Endodermal cell (in vitro differentiated cells): ENCODE measurements at regions not wholly inside any gene's neighbourhood (a gene's known extent, or its start where the extent isn't known, plus 50 kb on each side); places are given as distances from the start of the nearest gene placed in this dataset.

Experiments
- DNase-seq: peaks from one replicate; pipeline ENCODE4 v3.0.0-alpha.2; 2017
- H3K27ac ChIP-seq: 2 replicates; pipeline ENCODE4 v1.5.1; 2013; ENCODE audit warnings: mild to moderate bottlenecking, low read depth, low read length, moderate library complexity
- H3K27me3 ChIP-seq: 2 replicates; pipeline ENCODE4 v1.6.1; 2013; ENCODE audit warnings: mild to moderate bottlenecking, low read length, moderate library complexity; ENCODE audit not compliant: insufficient read depth, control insufficient read depth, poor library complexity, severe bottlenecking
- H3K36me3 ChIP-seq: 2 replicates; pipeline ENCODE4 v1.7.0; 2013; ENCODE audit warnings: mild to moderate bottlenecking, low read length, moderate library complexity; ENCODE audit not compliant: control insufficient read depth, insufficient read depth
- H3K4me1 ChIP-seq: one replicate; pipeline ENCODE4 v1.7.0; 2013; ENCODE audit warnings: low read length; ENCODE audit not compliant: control insufficient read depth, insufficient read depth
- H3K4me3 ChIP-seq: 2 replicates; pipeline ENCODE4 v1.5.1; 2013; ENCODE audit warnings: mild to moderate bottlenecking, low read length, moderate library complexity
- H3K9ac ChIP-seq: 2 replicates; pipeline ENCODE4 v1.6.1; 2013; ENCODE audit warnings: mild to moderate bottlenecking, low read length, moderate library complexity; ENCODE audit not compliant: poor library complexity, severe bottlenecking; ENCODE audit errors: extremely low read depth
- H3K9me3 ChIP-seq: 2 replicates; pipeline ENCODE4 v1.6.1; 2013; ENCODE audit warnings: mild to moderate bottlenecking, low read length, moderate library complexity; ENCODE audit not compliant: control insufficient read depth
- H3K27ac Mint-ChIP-seq: 2 replicates; pipeline ENCODE4 v1.8.0; 2020; ENCODE audit warnings: mixed read lengths
- H3K27me3 Mint-ChIP-seq: 2 replicates; pipeline ENCODE4 v1.8.0; 2021; ENCODE audit warnings: mild to moderate bottlenecking, mixed read lengths; ENCODE audit not compliant: insufficient read depth
- H3K36me3 Mint-ChIP-seq: 2 replicates; pipeline ENCODE4 v1.8.0; 2020; ENCODE audit warnings: low read depth, mixed read lengths
- H3K4me1 Mint-ChIP-seq: 2 replicates; pipeline ENCODE4 v1.8.0; 2020; ENCODE audit warnings: mixed read lengths
- H3K4me3 Mint-ChIP-seq: 2 replicates; pipeline ENCODE4 v1.8.0; 2020; ENCODE audit warnings: mild to moderate bottlenecking, moderate library complexity, mixed read lengths
- H3K9me3 Mint-ChIP-seq: 2 replicates; pipeline ENCODE4 v1.8.0; 2020; ENCODE audit warnings: mild to moderate bottlenecking, mixed read lengths
- CTCF ChIP-seq: fragments of 200-600 bp; sonication (generic); conservative IDR thresholded peaks from 2 replicates; pipeline ENCODE4 v1.5.0; 2021; ENCODE audit warnings: antibody characterized with exemption, mild to moderate bottlenecking
- whole genome bisulfite sequencing, 2 experiments: methylation state at CpG; one replicate each; pipeline versions ENCODE4 v1.1.5 to v1.1.7; 2013; ENCODE audit warnings: missing lambda C conversion rate in 2 of 2, mixed read lengths in 1 of 2; ENCODE audit not compliant: insufficient coverage in 1 of 2, insufficient read length in 1 of 2; 5-methylcytosine and 5-hydroxymethylcytosine counted together

- Histone ChIP-seq H3K27ac (no peak overlapping the region), H3K9ac (no peak overlapping the region), H3K36me3 (no peaks in the 10 kb centered on the region), H3K27me3 (no peaks in the 10 kb centered on the region), H3K4me1 (no peaks in the 10 kb centered on the region), H3K9me3 (peaks cover 13% of the 10 kb centered on the region), H3K4me3 (no peak overlapping the region)
- H3K4me1 Mint-ChIP-seq = no peaks in the 10 kb centered on the region
- H3K4me3 Mint-ChIP-seq = no peak overlapping the region
- no peaks in the 10 kb centered on the region for H3K27me3 Mint-ChIP-seq
- DNase-seq = no peak
- H3K36me3 Mint-ChIP-seq = no peaks in the 10 kb centered on the region
- WGBS, 2 experiments = 86 to 88% methylated on average over 1 to 2 of the region's 2 CpGs
- no peak for TF ChIP-seq CTCF
- no peak overlapping the region for H3K27ac Mint-ChIP-seq
- H3K9me3 Mint-ChIP-seq = no peaks in the 10 kb centered on the region
Observed at GRCh38 chr18:70559446-70559845, 270.6 kb downstream of the SOCS6 start.

GRCh38 chr18:70558371-70558770, 269.5 kb downstream of the SOCS6 start:
- Mint-ChIP-seq H3K27me3 (no peaks in the 10 kb centered on the region), H3K36me3 (no peaks in the 10 kb centered on the region), H3K27ac (no peak overlapping the region), H3K9me3 (no peaks in the 10 kb centered on the region), H3K4me1 (no peaks in the 10 kb centered on the region), H3K4me3 (no peak overlapping the region)
- Histone ChIP-seq H3K4me1 (no peaks in the 10 kb centered on the region), H3K9me3 (peaks cover 13% of the 10 kb centered on the region), H3K9ac (no peak overlapping the region), H3K36me3 (no peaks in the 10 kb centered on the region), H3K27me3 (no peaks in the 10 kb centered on the region), H3K4me3 (no peak overlapping the region), H3K27ac (no peak overlapping the region)
- DNase-seq = no peak
- TF ChIP-seq CTCF = no peak
- no CpG with 5 or more reads among the region's 1 CpG for WGBS, 2 experiments

GRCh38 chr18:70554854-70555445, 266.1 kb downstream of the SOCS6 start:
- TF ChIP-seq CTCF = no peak
- Histone ChIP-seq H3K27me3 (no peaks in the 10 kb centered on the region), H3K36me3 (no peaks in the 10 kb centered on the region), H3K4me1 (no peaks in the 10 kb centered on the region), H3K4me3 (no peak overlapping the region), H3K27ac (no peak overlapping the region), H3K9me3 (peaks cover 12% of the 10 kb centered on the region), H3K9ac (no peak overlapping the region)
- Mint-ChIP-seq H3K4me3 (no peak overlapping the region), H3K27ac (no peak overlapping the region), H3K4me1 (no peaks in the 10 kb centered on the region), H3K9me3 (no peaks in the 10 kb centered on the region), H3K27me3 (no peaks in the 10 kb centered on the region), H3K36me3 (no peaks in the 10 kb centered on the region)
- WGBS, 2 experiments = 71% methylated on average over 2 of the region's 2 CpGs; no CpG with 5 or more reads in 1 of the 2 experiments
- DNase-seq = no peak
